ENCODE measurements at regions not wholly inside any gene's neighbourhood (a gene's known extent, or its start where the extent isn't known, plus 50 kb on each side); places are given as distances from the start of the nearest gene placed in this dataset.

- DNase-seq (peak in 1 of 2 donors; percentile 21), FAIRE-seq (no peak)
- WGBS, 3 donors = 49 to 70% (median 50%) methylated on average over 3 of the region's 3 CpGs
- no peak overlapping the region for H3K27ac ChIP-seq (ENCODE audit: low read depth in 1 of 3, low read length in 2 of 3)
- no peaks in the 10 kb centered on the region for H3K27me3 ChIP-seq (ENCODE audit: control insufficient read depth in 3 of 3, insufficient read depth in 3 of 3, low read length in 3 of 3)
- no peaks in the 10 kb centered on the region for H3K4me1 ChIP-seq (ENCODE audit: control insufficient read depth in 3 of 3, insufficient read depth in 2 of 3, low read depth in 1 of 3, low read length in 2 of 3)
- H3K4me3 ChIP-seq (ENCODE audit: low read depth in 1 of 3, low read length in 3 of 3) = no peak overlapping the region
- H3K9me3 ChIP-seq (ENCODE audit: control insufficient read depth in 2 of 2, insufficient read depth in 1 of 2, low read depth in 1 of 2, low read length in 1 of 2) = no peaks in the 10 kb centered on the region
- H3K36me3 ChIP-seq (ENCODE audit: control insufficient read depth in 3 of 3, insufficient read depth in 2 of 3, low read depth in 1 of 3, low read length in 3 of 3) = no peaks in the 10 kb centered on the region
These were observed 85.4 kb upstream of the PHYHIPL start for GRCh38 chr10:59090817-59091622.

GRCh38 chr10:59093461-59093860 is 83.0 kb upstream of the PHYHIPL start:
- Histone ChIP-seq H3K4me1 (ENCODE audit: control insufficient read depth in 3 of 3, insufficient read depth in 2 of 3, low read depth in 1 of 3, low read length in 2 of 3) (no peaks in the 10 kb centered on the region), H3K9me3 (ENCODE audit: control insufficient read depth in 2 of 2, insufficient read depth in 1 of 2, low read depth in 1 of 2, low read length in 1 of 2) (no peaks in the 10 kb centered on the region), H3K27me3 (ENCODE audit: control insufficient read depth in 3 of 3, insufficient read depth in 3 of 3, low read length in 3 of 3) (no peaks in the 10 kb centered on the region), H3K27ac (ENCODE audit: low read depth in 1 of 3, low read length in 2 of 3) (no peak overlapping the region), H3K4me3 (ENCODE audit: low read depth in 1 of 3, low read length in 3 of 3) (no peak overlapping the region), H3K36me3 (ENCODE audit: control insufficient read depth in 3 of 3, insufficient read depth in 2 of 3, low read depth in 1 of 3, low read length in 3 of 3) (no peaks in the 10 kb centered on the region)
- 83 to 95% (median 87%) methylated on average over 2 of the region's 2 CpGs for WGBS, 3 donors
- FAIRE-seq (no peak), DNase-seq (no peak)

- Histone ChIP-seq H3K27me3 (ENCODE audit: control insufficient read depth in 3 of 3, insufficient read depth in 3 of 3, low read length in 3 of 3) (no peaks in the 10 kb centered on the region), H3K36me3 (ENCODE audit: control insufficient read depth in 3 of 3, insufficient read depth in 2 of 3, low read depth in 1 of 3, low read length in 3 of 3) (no peaks in the 10 kb centered on the region), H3K4me3 (ENCODE audit: low read depth in 1 of 3, low read length in 3 of 3) (no peak overlapping the region), H3K27ac (ENCODE audit: low read depth in 1 of 3, low read length in 2 of 3) (no peak overlapping the region), H3K4me1 (ENCODE audit: control insufficient read depth in 3 of 3, insufficient read depth in 2 of 3, low read depth in 1 of 3, low read length in 2 of 3) (peaks cover 0 to 3% (median 0%) of the 10 kb centered on the region in 3 donors), H3K9me3 (ENCODE audit: control insufficient read depth in 2 of 2, insufficient read depth in 1 of 2, low read depth in 1 of 2, low read length in 1 of 2) (no peaks in the 10 kb centered on the region)
- DNase-seq = no peak
- FAIRE-seq = no peak
- WGBS, 3 donors = 73 to 96% (median 90%) methylated on average over 2 of the region's 2 CpGs
These were observed 79.8 kb upstream of the PHYHIPL start for GRCh38 chr10:59096631-59097030.

- H3K9me3 ChIP-seq (ENCODE audit: control insufficient read depth in 2 of 2, insufficient read depth in 1 of 2, low read depth in 1 of 2, low read length in 1 of 2) = no peaks in the 10 kb centered on the region
- H3K4me1 ChIP-seq (ENCODE audit: control insufficient read depth in 3 of 3, insufficient read depth in 2 of 3, low read depth in 1 of 3, low read length in 2 of 3) = peaks cover 0 to 3% (median 0%) of the 10 kb centered on the region in 3 donors
- no peak for DNase-seq
- H3K27me3 ChIP-seq (ENCODE audit: control insufficient read depth in 3 of 3, insufficient read depth in 3 of 3, low read length in 3 of 3) = no peaks in the 10 kb centered on the region
- H3K4me3 ChIP-seq (ENCODE audit: low read depth in 1 of 3, low read length in 3 of 3) = no peak overlapping the region
- no peak overlapping the region for H3K27ac ChIP-seq (ENCODE audit: low read depth in 1 of 3, low read length in 2 of 3)
- no peaks in the 10 kb centered on the region for H3K36me3 ChIP-seq (ENCODE audit: control insufficient read depth in 3 of 3, insufficient read depth in 2 of 3, low read depth in 1 of 3, low read length in 3 of 3)
- no peak for FAIRE-seq
These were observed 78.1 kb upstream of the PHYHIPL start for GRCh38 chr10:59098387-59098786.

- H3K4me3 ChIP-seq (ENCODE audit: low read depth in 1 of 3, low read length in 3 of 3) = no peak overlapping the region
- H3K27ac ChIP-seq (ENCODE audit: low read depth in 1 of 3, low read length in 2 of 3) = no peak overlapping the region
- DNase-seq (no peak), FAIRE-seq (no peak)
- no peaks in the 10 kb centered on the region for H3K9me3 ChIP-seq (ENCODE audit: control insufficient read depth in 2 of 2, insufficient read depth in 1 of 2, low read depth in 1 of 2, low read length in 1 of 2)
- no peaks in the 10 kb centered on the region for H3K27me3 ChIP-seq (ENCODE audit: control insufficient read depth in 3 of 3, insufficient read depth in 3 of 3, low read length in 3 of 3)
- 47 to 70% (median 62%) methylated on average over 4 of the region's 4 CpGs for WGBS, 3 donors
- H3K4me1 ChIP-seq (ENCODE audit: control insufficient read depth in 3 of 3, insufficient read depth in 2 of 3, low read depth in 1 of 3, low read length in 2 of 3) = peaks cover 0 to 3% (median 0%) of the 10 kb centered on the region in 3 donors
- H3K36me3 ChIP-seq (ENCODE audit: control insufficient read depth in 3 of 3, insufficient read depth in 2 of 3, low read depth in 1 of 3, low read length in 3 of 3) = no peaks in the 10 kb centered on the region
These were observed 77.5 kb upstream of the PHYHIPL start for GRCh38 chr10:59098831-59099452.

GRCh38 chr10:59099481-59099880 is 77.0 kb upstream of the PHYHIPL start:
- DNase-seq (no peak), FAIRE-seq (no peak)
- H3K4me1 ChIP-seq (ENCODE audit: control insufficient read depth in 3 of 3, insufficient read depth in 2 of 3, low read depth in 1 of 3, low read length in 2 of 3) = peaks cover 0 to 3% (median 0%) of the 10 kb centered on the region in 3 donors
- no peaks in the 10 kb centered on the region for H3K9me3 ChIP-seq (ENCODE audit: control insufficient read depth in 2 of 2, insufficient read depth in 1 of 2, low read depth in 1 of 2, low read length in 1 of 2)
- no peak overlapping the region for H3K27ac ChIP-seq (ENCODE audit: low read depth in 1 of 3, low read length in 2 of 3)
- no peaks in the 10 kb centered on the region for H3K27me3 ChIP-seq (ENCODE audit: control insufficient read depth in 3 of 3, insufficient read depth in 3 of 3, low read length in 3 of 3)
- no peak overlapping the region for H3K4me3 ChIP-seq (ENCODE audit: low read depth in 1 of 3, low read length in 3 of 3)
- 56 to 88% (median 86%) methylated on average over 2 of the region's 2 CpGs for WGBS, 3 donors
- no peaks in the 10 kb centered on the region for H3K36me3 ChIP-seq (ENCODE audit: control insufficient read depth in 3 of 3, insufficient read depth in 2 of 3, low read depth in 1 of 3, low read length in 3 of 3)

GRCh38 chr10:59102394-59102793 is 74.0 kb upstream of the PHYHIPL start:
- WGBS, 3 donors = 86 to 91% (median 90%) methylated on average over 4 of the region's 4 CpGs
- no peak overlapping the region for H3K27ac ChIP-seq (ENCODE audit: low read depth in 1 of 3, low read length in 2 of 3)

GRCh38 chr10:59104186-59104585 is 72.3 kb upstream of the PHYHIPL start:
- FAIRE-seq (no peak), DNase-seq (no peak)
- H3K4me3 ChIP-seq (ENCODE audit: low read depth in 1 of 3, low read length in 3 of 3) = no peak overlapping the region
- no peak overlapping the region for H3K27ac ChIP-seq (ENCODE audit: low read depth in 1 of 3, low read length in 2 of 3)
- no peaks in the 10 kb centered on the region for H3K9me3 ChIP-seq (ENCODE audit: control insufficient read depth in 2 of 2, insufficient read depth in 1 of 2, low read depth in 1 of 2, low read length in 1 of 2)
- 83 to 95% (median 86%) methylated on average over 4 of the region's 4 CpGs for WGBS, 3 donors
- peaks cover 0 to 13% (median 0%) of the 10 kb centered on the region in 3 donors for H3K4me1 ChIP-seq (ENCODE audit: control insufficient read depth in 3 of 3, insufficient read depth in 2 of 3, low read depth in 1 of 3, low read length in 2 of 3)
- no peaks in the 10 kb centered on the region for H3K36me3 ChIP-seq (ENCODE audit: control insufficient read depth in 3 of 3, insufficient read depth in 2 of 3, low read depth in 1 of 3, low read length in 3 of 3)
- no peaks in the 10 kb centered on the region for H3K27me3 ChIP-seq (ENCODE audit: control insufficient read depth in 3 of 3, insufficient read depth in 3 of 3, low read length in 3 of 3)

More at GRCh38 chr10:59102394-59102793, 74.0 kb upstream of the PHYHIPL start:
- Histone ChIP-seq H3K4me1 (ENCODE audit: control insufficient read depth in 3 of 3, insufficient read depth in 2 of 3, low read depth in 1 of 3, low read length in 2 of 3) (peaks cover 0 to 3% (median 3%) of the 10 kb centered on the region in 3 donors), H3K4me3 (ENCODE audit: low read depth in 1 of 3, low read length in 3 of 3) (no peak overlapping the region), H3K27me3 (ENCODE audit: control insufficient read depth in 3 of 3, insufficient read depth in 3 of 3, low read length in 3 of 3) (no peaks in the 10 kb centered on the region), H3K36me3 (ENCODE audit: control insufficient read depth in 3 of 3, insufficient read depth in 2 of 3, low read depth in 1 of 3, low read length in 3 of 3) (no peaks in the 10 kb centered on the region), H3K9me3 (ENCODE audit: control insufficient read depth in 2 of 2, insufficient read depth in 1 of 2, low read depth in 1 of 2, low read length in 1 of 2) (no peaks in the 10 kb centered on the region)
- FAIRE-seq (no peak), DNase-seq (no peak)

Measured in small intestine (tissue), 7 donors.